ENCODE measurements at regions not wholly inside any gene's neighbourhood (a gene's known extent, or its start where the extent isn't known, plus 50 kb on each side); places are given as distances from the start of the nearest gene placed in this dataset.

- TF ChIP-seq BCL3 (CRISPR knock-in tag; IDR thresholded peaks at IDR 0.05) (no peak), HMG20A (CRISPR knock-in tag; IDR thresholded peaks at IDR 0.05; ENCODE audit: borderline replicate concordance) (no peak), ZNF232 (CRISPR knock-in tag; IDR thresholded peaks at IDR 0.05; ENCODE audit: borderline replicate concordance) (no peak), CTCF (CRISPR knock-in tag; IDR thresholded peaks at IDR 0.05) (no peak), STAT5B (CRISPR knock-in tag; IDR thresholded peaks at IDR 0.05) (no peak), TRAFD1 (CRISPR knock-in tag; IDR thresholded peaks at IDR 0.05; ENCODE audit: borderline replicate concordance) (no peak), FOXK2 (IDR thresholded peaks at IDR 0.05) (no peak)
Observed at GRCh38 chr2:125701070-125701469, 954.9 kb upstream of the GYPC start.

All from HepG2 (cell line).